A673 (cell line): ENCODE measurements at regions not wholly inside any gene's neighbourhood (a gene's known extent, or its start where the extent isn't known, plus 50 kb on each side); places are given as distances from the start of the nearest gene placed in this dataset.

ENCODE experiments used
- BruUV-seq: library from RNA; stranded (reverse); fragments of 400-500 nt; replicated peaks from 2 replicates; lab custom pipeline; 2021; lab: Mats Ljungman, UMichigan
- CTCF ChIA-PET: fragments of 300-600 bp; sonication (Branson Sonifier 250); formaldehyde crosslinking; loops from one replicate; lab custom pipeline; 2022; ENCODE audit warnings: antibody characterized with exemption; lab: Charles Lee
- POLR2A ChIA-PET: fragments of 300-600 bp; sonication (Branson Sonifier 250); formaldehyde crosslinking; loops from one replicate; lab custom pipeline; 2022; ENCODE audit warnings: antibody characterized with exemption; ENCODE audit not compliant: low non-redundant PET; lab: Charles Lee
- DNase-seq: peaks from one replicate; pipeline ENCODE4 v3.0.0-alpha.2; 2015; ENCODE audit warnings: low spot score
- H3K27ac ChIP-seq: fragments of 200-600 bp; sonication (generic); 2 replicates; pipeline ENCODE4 v1.5.1; 2016; ENCODE audit warnings: mixed run types, low read depth, mild to moderate bottlenecking, mixed read lengths, antibody characterized with exemption, low read length; ENCODE audit not compliant: poor library complexity, severe bottlenecking
- H3K27me3 ChIP-seq: fragments of 200-600 bp; sonication (generic); replicated peaks from 2 replicates; pipeline ENCODE4 v1.6.1; 2017; ENCODE audit warnings: mixed run types, low read depth, mild to moderate bottlenecking, mixed read lengths, antibody characterized with exemption, low read length; ENCODE audit not compliant: insufficient read depth, poor library complexity
- H3K36me3 ChIP-seq: fragments of 200-600 bp; sonication (generic); 2 replicates; pipeline ENCODE4 v1.6.1; 2016; ENCODE audit warnings: mixed run types, mild to moderate bottlenecking, mixed read lengths, antibody characterized with exemption, low read length; ENCODE audit not compliant: insufficient read depth, poor library complexity, severe bottlenecking
- H3K4me1 ChIP-seq: fragments of 200-600 bp; sonication (generic); 2 replicates; pipeline ENCODE4 v1.6.1; 2017; ENCODE audit warnings: mixed run types, mild to moderate bottlenecking, mixed read lengths, antibody characterized with exemption, low read length; ENCODE audit not compliant: insufficient read depth, poor library complexity, severe bottlenecking
- H3K4me3 ChIP-seq: fragments of 200-600 bp; sonication (generic); 2 replicates; pipeline ENCODE4 v1.5.1; 2016; ENCODE audit warnings: low read depth, mixed run types, mild to moderate bottlenecking, mixed read lengths, low read length; ENCODE audit not compliant: poor library complexity, severe bottlenecking
- H3K9me3 ChIP-seq: fragments of 200-600 bp; sonication (generic); 2 replicates; pipeline ENCODE4 v1.6.1; 2016; ENCODE audit warnings: mixed run types, low read depth, mild to moderate bottlenecking, mixed read lengths, antibody characterized with exemption, low read length; ENCODE audit not compliant: poor library complexity, severe bottlenecking
- CTCF ChIP-seq: fragments of 300-800, 200-600 bp; sonication (generic); conservative IDR thresholded peaks from 2 replicates; pipeline ENCODE4 v1.5.1; 2017; ENCODE audit warnings: low read depth, mild to moderate bottlenecking, antibody characterized with exemption, low read length, moderate library complexity, mixed read lengths
- EZH2 ChIP-seq: fragments of 200-600 bp; sonication (generic); IDR thresholded peaks from 2 replicates; pipeline ENCODE4 v1.6.1; 2017; ENCODE audit warnings: borderline replicate concordance, low read depth, mild to moderate bottlenecking, mixed read lengths, antibody characterized with exemption, low read length; ENCODE audit not compliant: poor library complexity, severe bottlenecking
- intact Hi-C: fragments of 100-400 bp; cut with micrococcal nuclease; formaldehyde crosslinking; loops from one replicate; pipeline ENCODE4 v1.10.0; 2022; ENCODE audit not compliant: unreplicated experiment

GRCh38 chr17:69669441-69670178 lies 255.1 kb downstream of the MAP2K6 start:
- BruUV-seq = no TSS peak
- Histone ChIP-seq H3K27ac (no peak overlapping the region), H3K9me3 (no peaks in the 10 kb centered on the region), H3K27me3 (no peaks in the 10 kb centered on the region), H3K36me3 (no peaks in the 10 kb centered on the region), H3K4me1 (no peaks in the 10 kb centered on the region), H3K4me3 (no peak overlapping the region)
- no peak for DNase-seq
- CTCF ChIA-PET = no interaction called here
- TF ChIP-seq CTCF = no peak
- no peak for TF ChIP-seq EZH2
- intact Hi-C loops = no loop called here
- POLR2A ChIA-PET = no interaction called here

GRCh38 chr17:69672924-69673323 lies 258.4 kb downstream of the MAP2K6 start:
- Histone ChIP-seq H3K36me3 (no peaks in the 10 kb centered on the region), H3K4me1 (no peaks in the 10 kb centered on the region), H3K4me3 (no peak overlapping the region), H3K27ac (no peak overlapping the region), H3K27me3 (peaks cover 6% of the 10 kb centered on the region), H3K9me3 (no peaks in the 10 kb centered on the region)
- no TSS peak for BruUV-seq
- CTCF ChIA-PET = no interaction called here
- POLR2A ChIA-PET = no interaction called here
- intact Hi-C loops = no loop called here
- TF ChIP-seq CTCF (no peak), EZH2 (no peak)
- DNase-seq = no peak

GRCh38 chr17:69677130-69677529 lies 262.6 kb downstream of the MAP2K6 start:
- no TSS peak for BruUV-seq
- no peaks in the 10 kb centered on the region for H3K36me3 ChIP-seq
- TF ChIP-seq CTCF (no peak), EZH2 (no peak)
- ChIA-PET POLR2A (no interaction called here), CTCF (no interaction called here)
- DNase-seq = no peak
- H3K9me3 ChIP-seq = no peaks in the 10 kb centered on the region
- no peak overlapping the region for H3K4me3 ChIP-seq
- H3K27me3 ChIP-seq = peaks cover 6% of the 10 kb centered on the region
- H3K4me1 ChIP-seq = no peaks in the 10 kb centered on the region
- intact Hi-C loops = no loop called here
- no peak overlapping the region for H3K27ac ChIP-seq
